ENCODE measurements at regions not wholly inside any gene's neighbourhood (a gene's known extent, or its start where the extent isn't known, plus 50 kb on each side); places are given as distances from the start of the nearest gene placed in this dataset.

DNA sequence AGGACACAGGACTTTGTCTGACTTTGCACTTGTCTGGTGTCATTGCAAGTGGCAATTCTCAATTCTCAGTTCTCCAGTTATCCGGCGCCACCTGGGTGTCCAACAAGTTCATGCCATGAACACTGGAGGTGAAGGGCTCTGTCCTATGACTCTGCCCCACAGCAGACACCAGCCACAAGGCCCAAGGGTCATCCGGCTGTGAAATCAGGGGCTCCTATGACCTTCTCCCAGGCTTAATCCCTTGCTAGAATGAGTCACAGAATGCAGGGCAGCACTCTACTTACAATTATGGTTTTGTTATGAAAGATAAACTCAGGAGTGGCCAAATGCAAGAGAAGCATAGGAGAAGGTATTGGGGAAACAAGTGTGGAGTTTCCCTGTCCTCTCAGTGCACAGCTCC, 392.0 kb downstream of the GADD45G start:
- TF ChIP-seq RXRA (IDR thresholded peaks at IDR 0.05; ENCODE audit: borderline replicate concordance, low read depth) (no peak), RCOR1 (IDR thresholded peaks at IDR 0.05; ENCODE audit: low read length) (no peak)

Data from SK-N-SH (cell line).